Muscle layer of duodenum (tissue), 2 donors: ENCODE measurements at regions not wholly inside any gene's neighbourhood (a gene's known extent, or its start where the extent isn't known, plus 50 kb on each side); places are given as distances from the start of the nearest gene placed in this dataset.

ENCODE experiments used
- H3K27ac ChIP-seq: one replicate; pipeline ENCODE4 v1.7.0; 2013; ENCODE audit warnings: mild to moderate bottlenecking, low read length
- H3K27me3 ChIP-seq: one replicate; pipeline ENCODE4 v1.7.0; 2013; ENCODE audit warnings: low read depth, mild to moderate bottlenecking, control low read depth, low read length
- H3K36me3 ChIP-seq, 2 donors: one replicate each; pipeline ENCODE4 v1.7.0; 2013; ENCODE audit warnings: low read length in 2 of 2, control low read depth in 1 of 2, mild to moderate bottlenecking in 1 of 2; ENCODE audit not compliant: insufficient read depth in 2 of 2, control insufficient read depth in 1 of 2
- H3K4me1 ChIP-seq, 2 donors: one replicate each; pipeline ENCODE4 v1.7.0; 2013; ENCODE audit warnings: low read length in 2 of 2, mild to moderate bottlenecking in 2 of 2, control low read depth in 1 of 2, moderate library complexity in 1 of 2; ENCODE audit not compliant: insufficient read depth in 2 of 2, control insufficient read depth in 1 of 2
- H3K4me3 ChIP-seq, 2 donors: one replicate each; pipeline ENCODE4 v1.7.0; 2013; ENCODE audit warnings: low read length in 2 of 2, low read depth in 1 of 2, mild to moderate bottlenecking in 1 of 2
- H3K9me3 ChIP-seq, 2 donors: one replicate each; pipeline ENCODE4 v1.7.0; 2013; ENCODE audit warnings: low read length in 2 of 2, control low read depth in 1 of 2, mild to moderate bottlenecking in 1 of 2; ENCODE audit not compliant: control insufficient read depth in 1 of 2
- donor health status: healthy.

DNA sequence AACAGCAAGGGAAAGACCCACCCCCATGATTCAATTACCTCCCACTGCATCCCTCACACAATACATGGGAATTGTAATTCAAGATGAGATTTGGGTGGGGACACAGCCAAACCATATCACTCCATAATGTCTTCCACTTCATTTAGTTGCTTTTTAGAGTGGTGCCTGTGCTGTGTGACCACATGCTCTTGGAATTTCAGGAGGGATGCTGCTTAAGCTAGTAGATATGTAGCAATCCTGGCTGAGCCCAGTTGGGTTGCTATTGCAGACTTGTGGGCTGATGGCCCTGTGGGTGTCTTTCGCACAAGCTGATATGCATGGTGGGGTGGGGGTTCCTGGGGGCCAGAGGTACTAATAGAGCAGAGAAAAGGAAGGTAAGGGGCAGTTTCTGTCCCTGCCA is 160.4 kb upstream of the SYT6 start:
- H3K27ac ChIP-seq: no peak overlapping the region
- H3K27me3 ChIP-seq: no peaks in the 10 kb centered on the region
- no peaks in the 10 kb centered on the region for H3K36me3 ChIP-seq
- no peaks in the 10 kb centered on the region for H3K4me1 ChIP-seq
- no peak overlapping the region for H3K4me3 ChIP-seq
- peaks cover 0 to 4% of the 10 kb centered on the region in 2 donors for H3K9me3 ChIP-seq

DNA sequence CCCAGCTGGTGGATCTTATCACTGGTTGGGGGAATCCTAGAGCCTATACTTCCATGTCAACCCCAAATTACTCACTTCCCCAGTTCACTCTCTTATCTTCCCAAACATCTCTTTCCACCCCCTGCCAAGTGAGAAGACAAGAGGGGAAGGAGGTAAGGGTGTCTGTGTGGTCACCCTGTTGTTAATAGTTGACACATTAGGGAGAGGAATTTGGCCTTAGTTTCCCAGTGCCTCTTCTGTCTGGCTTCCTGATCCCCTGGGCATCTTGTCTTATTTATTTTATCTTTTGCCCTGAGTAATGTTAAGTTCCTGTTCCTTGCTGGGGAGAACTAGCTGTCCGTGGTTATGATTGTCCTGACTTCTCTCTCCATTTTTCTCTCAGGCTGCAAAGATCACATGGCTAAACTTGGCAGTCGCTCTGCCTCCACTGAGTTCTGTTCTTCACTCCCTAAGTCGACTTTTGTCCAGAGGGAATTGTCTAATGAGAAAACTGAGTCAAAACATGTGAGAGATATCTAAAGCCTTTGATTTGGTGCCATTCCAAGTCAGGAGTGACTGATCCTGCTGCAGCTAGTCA is 157.1 kb upstream of the SYT6 start:
- no peaks in the 10 kb centered on the region for H3K4me1 ChIP-seq
- H3K27ac ChIP-seq: no peak overlapping the region
- H3K36me3 ChIP-seq: no peaks in the 10 kb centered on the region
- H3K4me3 ChIP-seq: no peak overlapping the region
- no peaks in the 10 kb centered on the region for H3K27me3 ChIP-seq
- H3K9me3 ChIP-seq: peaks cover 0 to 4% of the 10 kb centered on the region in 2 donors

DNA sequence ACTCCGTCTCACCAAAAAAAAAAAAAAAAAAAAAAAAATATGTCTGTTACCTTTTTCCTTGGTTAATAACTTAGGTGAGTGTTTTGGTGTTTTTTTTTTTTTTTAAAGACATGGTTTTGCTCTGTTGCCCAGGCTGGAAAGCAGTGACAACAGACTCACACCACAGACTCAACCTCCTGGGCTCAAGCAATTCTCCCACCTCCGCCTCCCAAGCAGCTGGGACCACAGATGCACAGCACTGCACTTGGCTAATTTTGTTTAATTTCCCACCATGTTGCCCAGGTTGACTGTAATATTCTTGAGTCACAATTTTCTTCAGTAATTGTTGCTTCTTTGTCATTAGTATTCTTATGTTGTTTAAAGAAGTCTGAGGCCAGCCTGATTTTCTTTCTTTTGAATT is 149.2 kb upstream of the SYT6 start:
- H3K27me3 ChIP-seq: no peaks in the 10 kb centered on the region

DNA sequence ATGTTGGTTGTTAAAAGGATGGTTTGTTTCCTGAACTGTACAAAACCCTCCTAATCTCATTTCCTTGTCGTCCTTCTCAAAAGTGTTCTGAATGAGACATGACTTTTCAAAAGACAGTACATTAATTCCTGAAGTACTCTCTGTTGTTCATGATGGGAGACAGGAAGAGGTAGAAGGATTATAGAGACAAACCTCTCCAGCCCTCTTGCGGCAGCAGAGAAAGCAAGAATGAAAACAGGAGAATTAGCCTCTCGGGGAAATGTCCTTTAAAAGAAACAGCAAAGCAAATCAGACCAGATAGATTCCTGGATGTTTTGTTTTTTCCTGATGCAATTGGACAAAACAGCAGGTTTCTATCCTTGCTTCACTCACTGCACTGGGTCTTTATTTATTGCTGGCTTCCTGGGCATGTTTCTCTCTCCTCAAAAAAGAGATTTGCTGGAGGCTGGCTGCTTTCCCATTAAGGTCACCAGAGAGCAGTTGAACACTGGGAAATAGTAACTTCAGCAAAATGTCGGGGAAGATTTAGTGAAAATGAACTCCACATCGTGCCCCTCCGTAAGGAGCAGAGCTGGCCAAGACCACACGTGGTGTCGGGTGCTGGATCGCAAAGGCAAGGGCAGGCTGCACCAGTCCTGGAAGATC is 145.8 kb upstream of the SYT6 start:
- H3K27ac ChIP-seq: no peak overlapping the region
- H3K9me3 ChIP-seq: no peaks in the 10 kb centered on the region
- no peak overlapping the region for H3K4me3 ChIP-seq

More for the DNA sequence above, 149.2 kb upstream of the SYT6 start:
- no peaks in the 10 kb centered on the region for H3K4me1 ChIP-seq
- H3K4me3 ChIP-seq: no peak overlapping the region
- no peak overlapping the region for H3K27ac ChIP-seq
- H3K9me3 ChIP-seq: no peaks in the 10 kb centered on the region
- H3K36me3 ChIP-seq: no peaks in the 10 kb centered on the region

DNA sequence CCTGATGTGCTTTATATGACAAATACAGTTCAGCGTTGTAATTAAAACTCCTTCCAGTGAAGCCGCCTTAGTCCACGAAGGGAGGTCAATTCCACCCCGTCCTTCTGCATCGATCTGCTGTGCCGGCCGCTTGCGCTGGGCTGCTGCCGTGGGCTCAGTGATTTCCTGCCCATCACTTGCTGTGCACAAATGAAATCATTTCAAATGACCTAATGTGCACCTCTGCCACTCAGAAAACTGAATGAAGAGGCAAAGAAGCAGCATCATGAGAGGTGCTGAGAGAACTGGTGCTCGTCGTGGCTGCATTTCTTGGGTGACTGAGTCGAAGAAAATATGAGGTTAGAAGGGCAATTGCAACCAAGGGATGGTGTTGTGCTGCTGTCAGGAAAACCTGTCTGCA is 144.3 kb upstream of the SYT6 start:
- no peaks in the 10 kb centered on the region for H3K9me3 ChIP-seq
- H3K4me3 ChIP-seq: no peak overlapping the region
- H3K36me3 ChIP-seq: no peaks in the 10 kb centered on the region
- no peaks in the 10 kb centered on the region for H3K27me3 ChIP-seq
- no peaks in the 10 kb centered on the region for H3K4me1 ChIP-seq
- no peak overlapping the region for H3K27ac ChIP-seq

More for the DNA sequence above, 145.8 kb upstream of the SYT6 start:
- Histone ChIP-seq H3K4me1 (no peaks in the 10 kb centered on the region), H3K27me3 (no peaks in the 10 kb centered on the region), H3K36me3 (no peaks in the 10 kb centered on the region)

- no peak overlapping the region for H3K27ac ChIP-seq
- no peaks in the 10 kb centered on the region for H3K36me3 ChIP-seq
- H3K27me3 ChIP-seq: no peaks in the 10 kb centered on the region
- H3K4me3 ChIP-seq: no peak overlapping the region
- no peaks in the 10 kb centered on the region for H3K4me1 ChIP-seq
- no peaks in the 10 kb centered on the region for H3K9me3 ChIP-seq
Measured at GRCh38 chr1:114296413-114296812, 142.7 kb upstream of the SYT6 start.

GRCh38 chr1:114295321-114295720 is 141.7 kb upstream of the SYT6 start:
- no peaks in the 10 kb centered on the region for H3K36me3 ChIP-seq
- no peaks in the 10 kb centered on the region for H3K4me1 ChIP-seq
- no peaks in the 10 kb centered on the region for H3K27me3 ChIP-seq
- no peak overlapping the region for H3K27ac ChIP-seq
- H3K9me3 ChIP-seq: no peaks in the 10 kb centered on the region
- H3K4me3 ChIP-seq: no peak overlapping the region

DNA sequence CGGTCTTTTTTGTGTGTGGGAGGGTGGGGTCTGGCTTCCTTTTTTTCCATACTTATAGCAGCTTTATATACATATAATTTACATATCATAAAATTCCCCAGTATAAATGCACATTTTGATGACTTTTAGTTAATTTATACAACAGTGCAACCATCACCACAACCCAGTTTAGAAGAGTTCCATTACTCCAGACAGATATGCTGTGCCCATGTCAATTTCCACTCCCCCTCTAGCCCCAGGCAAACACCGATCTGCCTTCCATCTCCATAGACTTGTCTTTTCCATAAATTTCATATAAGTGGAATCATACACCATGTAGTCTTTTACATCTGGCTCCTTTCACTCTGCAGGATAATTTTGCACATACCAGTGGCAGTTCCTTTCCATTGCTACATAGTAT is 139.2 kb upstream of the SYT6 start:
- Histone ChIP-seq H3K27ac (no peak overlapping the region), H3K4me3 (no peak overlapping the region), H3K36me3 (no peaks in the 10 kb centered on the region), H3K27me3 (no peaks in the 10 kb centered on the region), H3K4me1 (no peaks in the 10 kb centered on the region), H3K9me3 (no peaks in the 10 kb centered on the region)

DNA sequence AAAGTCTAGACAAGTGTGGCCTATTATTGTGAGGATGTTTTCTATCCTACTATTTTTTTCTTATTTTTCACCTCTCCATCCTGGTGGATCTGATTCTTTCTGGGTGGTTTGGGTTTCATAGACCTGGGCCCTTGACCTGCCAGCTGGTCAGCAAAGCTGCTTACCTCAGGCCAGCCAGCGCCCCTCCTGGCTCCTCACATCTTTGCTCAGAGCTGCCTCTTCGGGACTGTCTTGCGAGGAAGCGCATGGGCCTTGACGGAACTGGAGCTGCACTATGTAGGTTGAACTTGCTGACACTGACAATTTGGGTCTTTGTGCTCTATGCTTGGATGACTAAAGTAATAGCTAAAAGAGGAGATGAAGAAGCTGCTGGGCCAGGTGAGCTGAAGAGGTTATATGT is 138.5 kb upstream of the SYT6 start:
- H3K36me3 ChIP-seq: no peaks in the 10 kb centered on the region

GRCh38 chr1:114290776-114291175 is 137.1 kb upstream of the SYT6 start:
- no peaks in the 10 kb centered on the region for H3K9me3 ChIP-seq
- no peaks in the 10 kb centered on the region for H3K27me3 ChIP-seq
- H3K4me3 ChIP-seq: no peak overlapping the region
- H3K36me3 ChIP-seq: no peaks in the 10 kb centered on the region
- H3K27ac ChIP-seq: no peak overlapping the region
- H3K4me1 ChIP-seq: no peaks in the 10 kb centered on the region

More for the DNA sequence above, 138.5 kb upstream of the SYT6 start:
- no peaks in the 10 kb centered on the region for H3K4me1 ChIP-seq
- no peaks in the 10 kb centered on the region for H3K27me3 ChIP-seq
- H3K27ac ChIP-seq: no peak overlapping the region
- no peak overlapping the region for H3K4me3 ChIP-seq
- H3K9me3 ChIP-seq: no peaks in the 10 kb centered on the region

GRCh38 chr1:114290341-114290740 is 136.7 kb upstream of the SYT6 start:
- Histone ChIP-seq H3K4me1 (no peaks in the 10 kb centered on the region), H3K27me3 (no peaks in the 10 kb centered on the region), H3K36me3 (no peaks in the 10 kb centered on the region), H3K4me3 (no peak overlapping the region), H3K9me3 (no peaks in the 10 kb centered on the region), H3K27ac (no peak overlapping the region)

DNA sequence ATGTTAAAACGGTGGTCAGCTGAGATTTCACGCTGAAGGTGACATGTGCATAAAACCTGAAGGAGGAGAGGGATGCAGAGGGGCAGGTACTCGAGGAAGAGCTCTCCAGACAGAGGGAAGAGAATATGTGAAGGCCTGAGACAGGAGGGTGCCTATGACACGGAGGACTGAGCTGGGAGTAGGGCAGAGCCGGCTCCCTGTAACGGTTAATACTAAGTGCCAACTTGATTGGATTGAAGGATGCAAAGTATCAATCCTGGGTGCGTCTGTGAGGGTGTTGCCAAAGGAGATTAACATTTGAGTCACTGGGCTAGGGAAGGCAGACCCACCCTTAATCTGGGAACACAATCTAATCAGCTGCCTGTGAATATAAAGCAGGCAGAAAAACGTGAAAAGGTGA is 136.2 kb upstream of the SYT6 start:
- no peak overlapping the region for H3K27ac ChIP-seq
- H3K4me3 ChIP-seq: no peak overlapping the region
- no peaks in the 10 kb centered on the region for H3K9me3 ChIP-seq
- no peaks in the 10 kb centered on the region for H3K27me3 ChIP-seq
- no peaks in the 10 kb centered on the region for H3K36me3 ChIP-seq
- no peaks in the 10 kb centered on the region for H3K4me1 ChIP-seq
